HG02970 (cell line): ENCODE measurements at regions not wholly inside any gene's neighbourhood (a gene's known extent, or its start where the extent isn't known, plus 50 kb on each side); places are given as distances from the start of the nearest gene placed in this dataset.
"Not testable (repeated sequence)": the region's sequence is repeated elsewhere in the genome, so short reads cannot be mapped to it uniquely, and the experiment has no call there.

Experiments used
- ATAC-seq: cut with Tn5 transposase; IDR thresholded peaks from one replicate; pipeline ENCODE4 v1.9.1; 2021; ENCODE audit warnings: mild to moderate bottlenecking, moderate library complexity, moderate number of reproducible peaks; ENCODE audit not compliant: unreplicated experiment, low FRiP score

GRCh38 chr2:14079576-14079975 lies 552.9 kb upstream of the LRATD1 start:
- no peak for ATAC-seq

GRCh38 chr2:14081521-14081920 lies 551.0 kb upstream of the LRATD1 start:
- no peak for ATAC-seq

DNA sequence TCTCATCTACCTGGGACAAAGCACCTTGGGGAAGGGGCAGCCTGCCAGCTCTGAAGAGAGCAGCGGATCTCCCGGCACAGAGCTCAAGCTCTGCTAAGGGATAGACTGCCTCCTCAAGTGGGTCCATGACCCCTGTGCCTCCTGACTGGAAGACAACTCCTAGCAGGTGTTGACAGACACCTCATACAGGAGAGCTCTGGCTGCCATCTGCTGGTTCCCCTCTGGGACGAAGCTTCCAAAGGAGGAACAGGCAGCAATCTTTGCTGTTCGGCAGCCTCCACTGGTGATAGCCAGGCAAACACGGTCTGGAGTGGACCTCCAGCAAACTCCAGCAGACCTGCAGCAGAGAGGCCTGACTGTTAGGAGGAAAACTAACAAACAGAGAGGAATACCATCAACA lies 549.9 kb upstream of the LRATD1 start:
- ATAC-seq = no peak

GRCh38 chr2:14094592-14094991 lies 537.9 kb upstream of the LRATD1 start:
- ATAC-seq = no peak

- not testable (repeated sequence) for ATAC-seq
These were observed 533.4 kb upstream of the LRATD1 start for GRCh38 chr2:14099101-14099500.

DNA sequence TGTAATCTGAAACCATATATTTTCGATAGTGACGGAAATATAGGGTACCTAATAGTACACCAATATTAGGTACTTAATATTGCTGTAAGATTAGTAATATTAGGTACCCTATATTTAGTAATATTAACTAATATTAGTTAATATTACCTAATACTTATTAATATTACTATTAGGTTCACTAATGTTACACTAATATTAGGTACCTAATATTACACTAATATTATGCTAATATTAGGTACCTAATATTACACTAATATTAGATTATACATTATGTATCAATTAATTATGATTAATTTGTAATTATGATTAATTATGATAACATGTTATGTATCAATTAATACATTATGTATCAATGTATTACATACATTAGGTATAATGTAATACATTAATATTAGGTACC lies 518.2 kb upstream of the LRATD1 start:
- ATAC-seq = no peak

DNA sequence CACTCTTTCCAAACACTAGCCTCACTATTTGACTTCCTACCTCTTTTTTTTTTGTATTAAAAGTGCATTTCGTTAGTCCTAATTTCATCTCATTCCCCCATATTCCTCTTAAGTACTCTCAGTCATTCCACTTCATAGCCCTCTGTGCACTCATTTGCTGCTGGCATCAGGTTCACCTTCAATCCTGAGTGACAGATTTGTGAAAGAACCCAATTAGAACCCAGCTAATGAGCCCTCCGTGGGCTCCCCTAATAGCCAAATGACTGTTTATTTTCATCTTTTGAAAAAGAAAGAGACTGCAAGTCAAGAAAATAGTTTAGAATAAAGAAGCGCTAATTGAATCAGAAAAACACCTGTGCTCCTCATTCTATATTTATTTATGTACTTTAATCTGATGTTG lies 512.1 kb upstream of the LRATD1 start:
- ATAC-seq = no peak

DNA sequence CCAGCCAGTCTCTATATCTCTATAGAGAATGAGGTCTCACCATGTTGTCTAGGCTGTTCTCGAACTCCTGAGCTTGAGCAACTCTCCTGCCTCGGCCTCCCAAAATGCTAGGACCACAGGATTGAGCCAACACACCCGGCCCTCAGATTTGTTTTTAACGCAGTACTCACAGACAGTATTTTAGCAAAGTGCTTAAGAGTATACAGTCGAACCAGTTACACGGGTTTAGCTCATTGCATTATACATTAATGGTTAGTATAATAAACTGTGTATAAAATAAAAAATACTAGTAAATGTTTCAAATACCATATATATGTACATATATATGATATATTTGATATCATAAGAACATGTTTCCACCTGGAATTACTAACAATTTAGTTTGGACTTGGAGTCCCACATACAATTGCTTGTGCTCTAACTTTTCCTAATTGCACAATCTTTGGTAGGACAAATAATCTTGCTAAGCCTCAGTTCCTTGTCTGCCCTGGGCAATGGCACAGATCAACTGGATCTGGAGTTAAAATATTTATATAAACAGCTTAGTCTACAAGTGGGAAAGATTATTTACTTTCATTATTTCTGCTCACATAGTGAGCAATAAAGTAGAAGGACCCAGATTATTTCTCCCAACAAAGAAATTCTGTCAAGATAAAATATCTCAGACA lies 508.9 kb upstream of the LRATD1 start:
- no peak for ATAC-seq

GRCh38 chr2:14125624-14126293 lies 506.8 kb upstream of the LRATD1 start:
- no peak for ATAC-seq

DNA sequence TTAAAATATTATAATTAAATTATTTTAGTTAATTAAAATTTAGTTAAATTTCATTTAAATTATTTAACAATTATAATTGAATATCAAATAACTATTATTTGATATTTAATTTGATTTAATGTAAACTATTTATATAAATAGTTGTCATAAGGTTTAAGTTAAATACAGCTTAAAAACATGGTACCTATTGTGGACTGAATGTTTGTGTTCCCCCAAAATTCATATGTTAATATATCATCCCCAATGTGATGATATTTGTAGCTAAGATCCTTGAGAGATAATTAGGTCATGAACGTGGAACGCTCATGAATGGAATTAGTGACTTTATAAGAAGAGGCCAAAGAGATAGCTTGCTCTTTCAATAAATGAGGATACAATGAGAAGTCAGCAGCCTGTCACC lies 505.7 kb upstream of the LRATD1 start:
- ATAC-seq = no peak

- no peak for ATAC-seq
These were observed 504.8 kb upstream of the LRATD1 start for GRCh38 chr2:14127765-14128164.

DNA sequence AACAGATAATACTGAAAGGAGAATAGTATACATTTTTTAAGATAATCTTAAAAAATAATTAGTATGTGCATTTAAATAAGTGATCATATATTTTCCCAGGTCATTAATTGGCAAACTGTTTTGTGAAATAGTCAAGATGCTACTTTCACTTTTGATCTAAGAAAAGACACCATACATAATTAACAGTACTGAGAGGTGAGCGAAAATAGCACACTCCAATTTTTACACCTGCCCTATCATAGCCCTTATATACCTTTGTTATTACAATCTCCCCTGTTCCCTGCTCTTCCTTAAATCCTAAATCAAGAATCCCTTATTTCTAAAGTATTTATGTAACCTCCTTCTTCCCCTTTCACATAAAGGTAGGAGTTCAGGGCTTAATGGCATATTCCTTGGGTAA lies 500.1 kb upstream of the LRATD1 start:
- no peak for ATAC-seq

DNA sequence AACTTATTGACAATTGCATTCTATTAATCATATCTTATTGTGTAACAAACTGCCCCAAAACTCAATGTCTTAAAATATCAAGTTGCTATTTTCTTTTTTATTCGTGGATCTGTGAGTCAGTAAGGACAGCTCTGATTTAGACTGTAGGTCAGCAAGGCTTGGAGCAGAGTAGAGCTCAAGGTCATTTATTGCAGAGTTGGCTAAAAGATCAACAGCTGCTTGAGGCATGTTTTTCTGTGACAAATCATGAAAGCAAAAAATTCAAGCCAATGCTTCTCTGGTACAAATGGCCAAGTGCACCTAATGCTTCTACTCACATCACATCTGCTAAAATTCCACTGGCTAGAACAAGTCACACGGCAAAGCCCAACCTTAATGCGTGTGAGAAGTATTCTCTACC lies 497.7 kb upstream of the LRATD1 start:
- no peak for ATAC-seq

DNA sequence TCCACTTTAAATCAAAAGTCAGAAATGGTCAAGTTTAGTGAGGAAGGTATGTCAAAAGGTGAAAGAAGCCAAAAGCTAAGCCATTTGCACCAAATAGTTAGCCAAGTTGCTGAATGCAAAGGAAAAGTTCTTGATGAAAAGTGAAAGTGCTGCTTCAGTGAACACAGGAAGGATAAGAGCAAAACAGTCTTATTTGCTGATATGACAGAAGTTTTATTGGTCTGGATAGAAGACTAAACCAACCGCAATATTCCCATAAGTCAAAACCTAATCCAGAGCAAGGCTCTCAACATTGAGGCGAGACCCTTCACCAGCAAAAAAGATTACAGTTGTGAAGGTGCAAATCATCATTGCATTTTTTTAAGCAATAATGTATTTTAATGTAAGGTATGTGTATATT lies 496.5 kb upstream of the LRATD1 start:
- no peak for ATAC-seq

DNA sequence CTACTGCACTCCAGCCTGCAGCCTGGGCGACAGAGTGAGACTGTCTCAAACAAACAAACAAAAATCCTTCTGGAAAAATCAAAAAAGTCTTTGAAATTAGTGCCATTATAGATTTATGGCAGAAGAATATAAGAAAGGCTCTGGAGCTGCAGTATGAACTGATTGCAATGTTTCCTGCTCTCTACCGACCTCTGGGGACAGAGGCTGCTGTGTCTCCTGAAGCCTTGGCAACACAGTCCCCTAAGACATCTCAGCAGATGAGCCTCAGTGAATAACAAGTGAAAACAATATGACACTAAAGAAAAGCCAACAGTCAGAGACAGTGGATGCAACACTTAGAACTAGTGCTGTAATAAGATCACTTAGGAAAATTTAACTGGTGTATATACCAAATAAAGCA lies 494.9 kb upstream of the LRATD1 start:
- no peak for ATAC-seq

DNA sequence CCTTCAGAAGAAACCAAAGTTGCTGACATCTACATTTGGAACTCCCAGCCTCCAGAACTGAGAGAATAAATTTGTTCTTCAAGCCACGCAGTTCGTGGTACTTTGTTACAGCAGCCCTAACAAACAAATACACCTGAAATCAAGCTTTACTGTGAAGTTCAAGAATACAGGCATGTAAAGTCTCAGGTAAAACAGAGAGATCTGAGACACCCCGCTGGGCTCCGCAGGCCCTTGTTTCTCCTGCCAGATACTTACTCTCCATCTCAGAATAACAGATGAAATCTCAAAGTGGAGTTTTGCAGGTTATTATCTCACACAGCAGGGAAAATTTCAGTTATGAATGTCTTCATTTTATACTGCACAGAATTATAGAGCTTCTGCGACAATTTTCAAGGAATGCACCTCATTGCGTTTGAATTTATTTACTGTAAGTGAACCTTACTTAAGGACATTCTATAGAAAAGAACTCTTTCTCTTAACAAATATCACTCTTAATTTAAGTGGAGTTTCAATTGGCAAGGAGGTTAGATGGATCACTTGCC lies 492.4 kb upstream of the LRATD1 start:
- no peak for ATAC-seq

GRCh38 chr2:14143435-14143834 lies 489.1 kb upstream of the LRATD1 start:
- ATAC-seq = no peak

DNA sequence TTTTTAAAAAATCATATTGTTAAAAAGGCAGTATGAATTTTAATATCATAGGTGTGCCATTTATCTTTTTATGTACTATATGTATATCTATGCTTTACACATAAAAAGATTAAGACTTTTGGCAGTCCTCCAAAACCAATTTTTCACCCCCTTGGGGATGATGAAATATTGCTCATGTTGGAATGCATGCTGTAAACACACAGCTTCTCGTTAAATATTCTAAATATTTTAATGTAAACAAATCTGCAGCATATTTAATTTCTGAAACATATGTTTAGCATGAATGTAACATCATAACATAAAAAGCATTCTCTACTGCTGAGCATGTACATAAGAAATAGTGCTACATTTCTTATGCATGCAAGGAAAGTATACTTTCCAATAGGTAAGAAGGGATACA lies 484.3 kb upstream of the LRATD1 start:
- ATAC-seq = no peak

- ATAC-seq = no peak
These were observed 474.7 kb upstream of the LRATD1 start for GRCh38 chr2:14157816-14158215.

DNA sequence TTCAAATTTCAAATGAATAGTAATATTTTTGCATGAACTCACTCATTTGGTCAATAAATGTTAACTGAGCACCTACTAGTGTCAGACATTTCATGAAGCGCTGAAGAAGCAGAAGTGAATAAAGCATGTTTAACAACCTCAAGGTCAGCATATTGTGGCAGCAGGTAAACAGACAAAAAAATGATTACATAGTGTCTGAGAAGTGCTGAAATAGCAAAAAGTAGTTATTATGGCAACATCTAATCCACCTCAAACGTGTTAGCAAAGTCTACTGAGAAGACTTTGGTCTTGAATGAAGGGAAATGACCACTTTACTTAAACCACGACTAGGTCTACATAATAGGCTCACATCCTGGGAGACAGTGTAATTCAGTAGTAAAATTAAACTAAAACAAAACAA lies 452.2 kb upstream of the LRATD1 start:
- no peak for ATAC-seq

DNA sequence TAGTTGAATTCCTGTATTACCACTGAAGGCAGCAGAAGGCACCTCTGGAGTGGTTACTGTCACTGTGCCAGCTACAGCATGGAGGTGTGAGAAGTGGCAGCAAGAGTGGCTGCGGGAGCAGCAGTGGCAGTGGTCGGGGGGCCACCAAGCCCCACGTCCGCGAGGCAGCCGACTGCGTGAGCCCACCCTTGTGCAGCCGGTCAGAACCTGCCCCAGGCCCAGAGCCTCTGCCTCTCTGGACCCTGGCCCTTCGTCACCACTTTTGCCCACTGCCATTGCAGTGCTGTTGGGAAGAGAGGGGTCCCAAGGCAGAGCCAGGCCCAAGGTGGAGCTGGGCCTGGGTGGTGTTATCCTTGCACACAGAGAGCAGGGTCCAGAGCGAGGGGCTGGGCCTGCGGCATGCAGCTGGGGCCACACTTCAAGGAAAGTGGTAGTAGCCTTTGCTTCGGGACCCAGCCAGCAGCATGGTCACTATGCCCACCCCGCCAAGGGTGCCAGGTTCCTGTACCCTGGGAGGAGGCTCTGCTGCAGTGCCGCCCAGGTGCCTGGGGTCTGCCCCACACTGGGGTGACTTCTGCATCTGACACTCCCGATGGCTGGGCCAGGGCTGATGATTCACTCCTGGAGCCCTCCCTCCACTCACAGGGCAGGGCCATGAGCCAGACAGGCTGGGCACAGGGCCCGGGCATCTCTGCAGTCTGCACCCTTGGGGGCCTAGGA lies 450.1 kb upstream of the LRATD1 start:
- no peak for ATAC-seq

DNA sequence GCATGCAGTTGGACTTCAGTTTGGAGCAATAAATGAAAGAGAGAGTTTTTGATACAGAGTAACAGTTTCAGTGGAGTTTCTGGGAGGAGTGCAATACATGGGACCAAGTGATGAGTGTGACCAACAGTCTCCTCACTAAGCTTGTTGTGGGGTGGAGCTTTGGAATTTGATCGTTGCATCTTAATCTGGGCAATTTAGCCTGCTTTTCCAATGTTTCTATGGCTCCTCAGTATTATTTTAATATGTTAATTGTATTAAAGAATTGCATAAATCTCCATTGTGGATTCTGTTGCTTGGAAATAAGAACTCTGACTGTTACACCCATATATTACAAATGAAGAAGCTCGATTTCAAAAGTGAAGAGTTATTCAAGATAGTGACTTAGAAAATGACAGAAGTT lies 446.6 kb upstream of the LRATD1 start:
- ATAC-seq = no peak
